ENCODE measurements at regions not wholly inside any gene's neighbourhood (a gene's known extent, or its start where the extent isn't known, plus 50 kb on each side); places are given as distances from the start of the nearest gene placed in this dataset.

DNA sequence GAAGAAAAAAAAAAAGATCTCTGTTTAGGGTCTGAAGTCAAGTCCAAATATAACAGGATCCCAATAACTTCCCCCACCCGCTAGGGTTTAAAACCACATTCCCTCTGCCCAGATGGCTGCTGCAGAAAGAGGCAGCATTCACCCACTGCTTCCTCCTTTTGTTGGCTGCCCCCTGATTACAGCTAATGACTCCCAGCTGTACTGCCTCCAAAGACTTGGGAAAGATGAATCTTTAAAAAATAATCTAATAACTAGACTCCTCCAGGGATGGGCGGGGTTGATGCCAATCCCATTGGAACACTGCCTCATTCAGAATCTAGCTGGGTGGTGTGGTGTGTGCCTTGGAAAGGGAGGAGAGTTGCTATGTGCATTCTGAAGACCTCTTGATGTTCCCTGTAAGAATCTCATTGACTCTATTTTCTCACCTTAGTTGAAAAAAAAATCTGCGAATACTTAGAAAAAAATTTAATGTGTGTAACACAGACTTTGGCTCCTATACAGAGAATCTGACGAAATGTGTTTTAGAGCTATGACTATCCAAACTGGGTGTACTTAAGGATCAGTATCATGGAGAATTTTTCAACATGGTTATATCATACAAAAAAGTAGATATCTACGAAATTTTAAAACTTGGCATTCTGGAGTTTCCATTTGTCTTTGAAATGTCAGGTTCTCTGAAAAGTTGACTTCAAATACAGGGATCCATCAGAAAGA lies 174.0 kb downstream of the RNF144B start:
- no TSS peak for BruUV-seq (replicated peaks)
- intact Hi-C loops (cut with micrococcal nuclease), result no loop called here
- no peak for TF ChIP-seq ZFX (IDR thresholded peaks at IDR 0.05)
- TF ChIP-seq CEBPB (IDR thresholded peaks at IDR 0.05; ENCODE audit: low read depth), result no peak
- TF ChIP-seq, protein P1, sequence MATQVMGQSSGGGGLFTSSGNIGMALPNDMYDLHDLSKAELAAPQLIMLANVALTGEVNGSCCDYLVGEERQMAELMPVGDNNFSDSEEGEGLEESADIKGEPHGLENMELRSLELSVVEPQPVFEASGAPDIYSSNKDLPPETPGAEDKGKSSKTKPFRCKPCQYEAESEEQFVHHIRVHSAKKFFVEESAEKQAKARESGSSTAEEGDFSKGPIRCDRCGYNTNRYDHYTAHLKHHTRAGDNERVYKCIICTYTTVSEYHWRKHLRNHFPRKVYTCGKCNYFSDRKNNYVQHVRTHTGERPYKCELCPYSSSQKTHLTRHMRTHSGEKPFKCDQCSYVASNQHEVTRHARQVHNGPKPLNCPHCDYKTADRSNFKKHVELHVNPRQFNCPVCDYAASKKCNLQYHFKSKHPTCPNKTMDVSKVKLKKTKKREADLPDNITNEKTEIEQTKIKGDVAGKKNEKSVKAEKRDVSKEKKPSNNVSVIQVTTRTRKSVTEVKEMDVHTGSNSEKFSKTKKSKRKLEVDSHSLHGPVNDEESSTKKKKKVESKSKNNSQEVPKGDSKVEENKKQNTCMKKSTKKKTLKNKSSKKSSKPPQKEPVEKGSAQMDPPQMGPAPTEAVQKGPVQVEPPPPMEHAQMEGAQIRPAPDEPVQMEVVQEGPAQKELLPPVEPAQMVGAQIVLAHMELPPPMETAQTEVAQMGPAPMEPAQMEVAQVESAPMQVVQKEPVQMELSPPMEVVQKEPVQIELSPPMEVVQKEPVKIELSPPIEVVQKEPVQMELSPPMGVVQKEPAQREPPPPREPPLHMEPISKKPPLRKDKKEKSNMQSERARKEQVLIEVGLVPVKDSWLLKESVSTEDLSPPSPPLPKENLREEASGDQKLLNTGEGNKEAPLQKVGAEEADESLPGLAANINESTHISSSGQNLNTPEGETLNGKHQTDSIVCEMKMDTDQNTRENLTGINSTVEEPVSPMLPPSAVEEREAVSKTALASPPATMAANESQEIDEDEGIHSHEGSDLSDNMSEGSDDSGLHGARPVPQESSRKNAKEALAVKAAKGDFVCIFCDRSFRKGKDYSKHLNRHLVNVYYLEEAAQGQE (IDR thresholded peaks at IDR 0.05; ENCODE audit: low read depth), result no peak
- ChIA-PET POLR2A (no interaction called here), CTCF (no interaction called here), RAD21 (ENCODE audit: low non-redundant PET in 1 of 2, low total read pairs in 2 of 2, uncharacterized antibody in 2 of 2, unreplicated experiment in 2 of 2) (no interaction called here)
- DNase-seq (ENCODE audit: low read depth, low spot score), result no peak
- Histone ChIP-seq H3K27me3 (ENCODE audit: insufficient read depth, low read length) (peaks cover 4% of the 10 kb centered on the region; the same call in 1 of the 2 replicates), H3K4me1 (ENCODE audit: control insufficient read depth in 1 of 2, insufficient read depth in 2 of 2, low read length in 2 of 2) (no peaks in the 10 kb centered on the region), H3K4me3 (replicated peaks in 1 of 2; ENCODE audit: low read depth in 1 of 2, low read length in 2 of 2) (no peak overlapping the region), H3K4me2 (ENCODE audit: low read length) (no peak overlapping the region), H3K9ac (ENCODE audit: low read length) (no peak overlapping the region), H3K79me2 (ENCODE audit: insufficient read depth, low read length) (no peaks in the 10 kb centered on the region), H3K27ac (ENCODE audit: low read depth, low read length) (no peak overlapping the region), H4K20me1 (ENCODE audit: insufficient read depth) (no peaks in the 10 kb centered on the region), H3K9me2 (ENCODE audit: insufficient read depth) (no peaks in the 10 kb centered on the region), H2AFZ (ENCODE audit: low read depth, low read length, poor library complexity, severe bottlenecking) (no peak overlapping the region), H3K36me3 (ENCODE audit: control insufficient read depth in 1 of 2, insufficient read depth in 2 of 2, low read length in 2 of 2) (no peaks in the 10 kb centered on the region), H3K9me3 (ENCODE audit: control insufficient read depth in 1 of 2, insufficient read depth in 1 of 2, low read depth in 1 of 2, low read length in 2 of 2) (no peaks in the 10 kb centered on the region)
- ATAC-seq, result no peak

- no peak for ATAC-seq
- RAD21 ChIA-PET (ENCODE audit: low non-redundant PET in 1 of 2, low total read pairs in 2 of 2, uncharacterized antibody in 2 of 2, unreplicated experiment in 2 of 2), result no interaction called here
- TF ChIP-seq, protein P2, sequence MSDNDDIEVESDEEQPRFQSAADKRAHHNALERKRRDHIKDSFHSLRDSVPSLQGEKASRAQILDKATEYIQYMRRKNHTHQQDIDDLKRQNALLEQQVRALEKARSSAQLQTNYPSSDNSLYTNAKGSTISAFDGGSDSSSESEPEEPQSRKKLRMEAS (IDR thresholded peaks at IDR 0.05), result no peak
- TF ChIP-seq CBX3 (IDR thresholded peaks at IDR 0.05; ENCODE audit: low read depth) (no peak), EZH2phosphoT487 (IDR thresholded peaks at IDR 0.05; ENCODE audit: borderline replicate concordance) (no peak), POLR2A (IDR thresholded peaks at IDR 0.05; ENCODE audit: borderline replicate concordance, extremely low read depth, insufficient read depth, insufficient read length) (no peak), ELF1 (IDR thresholded peaks at IDR 0.05; ENCODE audit: borderline replicate concordance, low read depth) (no peak), FOSL1 (IDR thresholded peaks at IDR 0.05; ENCODE audit: low read depth) (no peak), SRF (IDR thresholded peaks at IDR 0.05; ENCODE audit: low read depth) (no peak), TCF7L2 (IDR thresholded peaks at IDR 0.05; ENCODE audit: borderline replicate concordance, extremely low read depth, insufficient read depth, insufficient read length) (no peak), RAD21 (IDR thresholded peaks at IDR 0.05; ENCODE audit: low read depth) (no peak), EZH2 (IDR thresholded peaks at IDR 0.05) (no peak), CTCF (IDR thresholded peaks at IDR 0.05 in 2 of 3, conservative IDR thresholded peaks at IDR 0.05 in 1 of 3; ENCODE audit: borderline replicate concordance in 1 of 3, insufficient read depth in 1 of 3, low read depth in 2 of 3, low read length in 2 of 3) (no peak), SIN3A (IDR thresholded peaks at IDR 0.05; ENCODE audit: low read depth) (no peak), ZFX (IDR thresholded peaks at IDR 0.05) (no peak), SP1 (IDR thresholded peaks at IDR 0.05; ENCODE audit: low read depth) (no peak), YY1 (IDR thresholded peaks at IDR 0.05; ENCODE audit: extremely low read depth, insufficient replicate concordance, low read depth, low read length) (no peak)
Observed at GRCh38 chr6:18562726-18563125, 175.6 kb downstream of the RNF144B start.

More at GRCh38 chr6:18562726-18563125, 175.6 kb downstream of the RNF144B start:
- Histone ChIP-seq H3K9me3 (ENCODE audit: control insufficient read depth in 1 of 2, insufficient read depth in 1 of 2, low read depth in 1 of 2, low read length in 2 of 2) (no peaks in the 10 kb centered on the region), H3K79me2 (ENCODE audit: insufficient read depth, low read length) (no peaks in the 10 kb centered on the region), H3K27ac (ENCODE audit: low read depth, low read length) (no peak overlapping the region), H3K27me3 (ENCODE audit: insufficient read depth, low read length) (peaks cover 4% of the 10 kb centered on the region; the same call in 1 of the 2 replicates), H3K4me3 (replicated peaks in 1 of 2; ENCODE audit: low read depth in 1 of 2, low read length in 2 of 2) (no peak overlapping the region), H3K9ac (ENCODE audit: low read length) (no peak overlapping the region), H2AFZ (ENCODE audit: low read depth, low read length, poor library complexity, severe bottlenecking) (no peak overlapping the region), H3K4me2 (ENCODE audit: low read length) (no peak overlapping the region), H4K20me1 (ENCODE audit: insufficient read depth) (no peaks in the 10 kb centered on the region), H3K9me2 (ENCODE audit: insufficient read depth) (no peaks in the 10 kb centered on the region), H3K4me1 (ENCODE audit: control insufficient read depth in 1 of 2, insufficient read depth in 2 of 2, low read length in 2 of 2) (no peaks in the 10 kb centered on the region), H3K36me3 (ENCODE audit: control insufficient read depth in 1 of 2, insufficient read depth in 2 of 2, low read length in 2 of 2) (no peaks in the 10 kb centered on the region)
- BruUV-seq (replicated peaks), result no TSS peak
- DNase-seq (ENCODE audit: low read depth, low spot score), result no peak
- POLR2A ChIA-PET, result no interaction called here
- intact Hi-C loops (cut with micrococcal nuclease), result no loop called here
- CTCF ChIA-PET, result no interaction called here
